ENCODE measurements at regions not wholly inside any gene's neighbourhood (a gene's known extent, or its start where the extent isn't known, plus 50 kb on each side); places are given as distances from the start of the nearest gene placed in this dataset.

GRCh38 chr21:35280231-35280630 lies 231.1 kb upstream of the RUNX1 start:
- Mint-ChIP-seq H3K27ac (ENCODE audit: low read depth, unreplicated experiment) (no peak overlapping the region), H3K4me3 (ENCODE audit: unreplicated experiment) (no peak overlapping the region), H3K9me3 (ENCODE audit: unreplicated experiment) (no peaks in the 10 kb centered on the region), H3K4me1 (ENCODE audit: insufficient read depth, unreplicated experiment) (peaks cover 15% of the 10 kb centered on the region), H3K36me3 (ENCODE audit: insufficient read depth, unreplicated experiment) (no peaks in the 10 kb centered on the region), H3K27me3 (ENCODE audit: insufficient read depth, unreplicated experiment) (no peaks in the 10 kb centered on the region)
- TF ChIP-seq, protein P1, sequence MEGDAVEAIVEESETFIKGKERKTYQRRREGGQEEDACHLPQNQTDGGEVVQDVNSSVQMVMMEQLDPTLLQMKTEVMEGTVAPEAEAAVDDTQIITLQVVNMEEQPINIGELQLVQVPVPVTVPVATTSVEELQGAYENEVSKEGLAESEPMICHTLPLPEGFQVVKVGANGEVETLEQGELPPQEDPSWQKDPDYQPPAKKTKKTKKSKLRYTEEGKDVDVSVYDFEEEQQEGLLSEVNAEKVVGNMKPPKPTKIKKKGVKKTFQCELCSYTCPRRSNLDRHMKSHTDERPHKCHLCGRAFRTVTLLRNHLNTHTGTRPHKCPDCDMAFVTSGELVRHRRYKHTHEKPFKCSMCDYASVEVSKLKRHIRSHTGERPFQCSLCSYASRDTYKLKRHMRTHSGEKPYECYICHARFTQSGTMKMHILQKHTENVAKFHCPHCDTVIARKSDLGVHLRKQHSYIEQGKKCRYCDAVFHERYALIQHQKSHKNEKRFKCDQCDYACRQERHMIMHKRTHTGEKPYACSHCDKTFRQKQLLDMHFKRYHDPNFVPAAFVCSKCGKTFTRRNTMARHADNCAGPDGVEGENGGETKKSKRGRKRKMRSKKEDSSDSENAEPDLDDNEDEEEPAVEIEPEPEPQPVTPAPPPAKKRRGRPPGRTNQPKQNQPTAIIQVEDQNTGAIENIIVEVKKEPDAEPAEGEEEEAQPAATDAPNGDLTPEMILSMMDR (IDR thresholded peaks at IDR 0.05; ENCODE audit: unreplicated experiment), result no peak
- CTCF ChIA-PET, result interaction anchor here (0.7 kb wide), 1 partner anchor 26 kb away, joined by 3 read pairs; no protein-coding TSS in a partner anchor
- DNase-seq (ENCODE audit: unreplicated experiment), result no peak
- intact Hi-C loops (cut with micrococcal nuclease), result no loop called here
- POLR2A ChIA-PET, result interaction anchor here (0.6 to 1.2 kb wide), 2 partner anchors 24 to 46 kb away, joined by 3 read pairs; no protein-coding TSS in a partner anchor
- no TSS peak for BruUV-seq (replicated peaks)

DNA sequence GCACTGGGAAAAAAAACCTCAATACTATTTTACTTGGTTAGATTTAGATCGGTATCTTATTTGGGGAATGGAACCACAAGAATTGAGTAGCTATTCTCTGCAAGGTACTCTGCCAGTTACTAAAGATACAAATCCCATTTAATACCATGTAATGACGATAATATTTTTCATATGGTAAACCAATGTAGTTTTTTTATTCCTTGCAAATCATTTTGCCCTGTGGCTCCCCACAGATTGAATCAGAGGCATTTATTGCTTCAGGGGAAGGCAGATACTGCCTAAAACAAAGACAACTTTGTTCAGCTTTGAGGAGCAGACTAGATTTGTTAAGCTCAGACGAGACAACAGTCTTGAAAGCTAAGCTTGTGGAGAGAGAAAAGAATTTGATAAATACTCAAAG lies 226.7 kb upstream of the RUNX1 start:
- no peaks in the 10 kb centered on the region for H3K27me3 Mint-ChIP-seq (ENCODE audit: insufficient read depth, unreplicated experiment)
- TF ChIP-seq, protein P1 (IDR thresholded peaks at IDR 0.05; ENCODE audit: unreplicated experiment), result no peak
- H3K36me3 Mint-ChIP-seq (ENCODE audit: insufficient read depth, unreplicated experiment), result peaks cover 4% of the 10 kb centered on the region
- H3K4me1 Mint-ChIP-seq (ENCODE audit: insufficient read depth, unreplicated experiment), result peaks cover 26% of the 10 kb centered on the region
- no peak overlapping the region for H3K27ac Mint-ChIP-seq (ENCODE audit: low read depth, unreplicated experiment)
- BruUV-seq (replicated peaks), result no TSS peak
- intact Hi-C loops (cut with micrococcal nuclease), result loop anchor here (5.0 kb wide), 1 partner anchor 223 kb away; no protein-coding TSS in a partner anchor
- POLR2A ChIA-PET, result interaction anchor here (0.8 to 1.3 kb wide), 4 partner anchors 19 to 139 kb away, joined by 3 to 9 read pairs (median 5); no protein-coding TSS in a partner anchor
- DNase-seq (ENCODE audit: unreplicated experiment), result no peak
- peaks cover 19% of the 10 kb centered on the region for H3K9me3 Mint-ChIP-seq (ENCODE audit: unreplicated experiment)
- no peak overlapping the region for H3K4me3 Mint-ChIP-seq (ENCODE audit: unreplicated experiment)
- CTCF ChIA-PET, result no interaction called here

- TF ChIP-seq, protein P1 (IDR thresholded peaks at IDR 0.05; ENCODE audit: unreplicated experiment), result no peak
- H3K36me3 Mint-ChIP-seq (ENCODE audit: insufficient read depth, unreplicated experiment), result peaks cover 5% of the 10 kb centered on the region
- CTCF ChIA-PET, result interaction anchor here (0.6 kb wide), 1 partner anchor 126 kb away, joined by 3 read pairs; no protein-coding TSS in a partner anchor
- no peak for DNase-seq (ENCODE audit: unreplicated experiment)
- H3K4me3 Mint-ChIP-seq (ENCODE audit: unreplicated experiment), result no peak overlapping the region
- no peak overlapping the region for H3K27ac Mint-ChIP-seq (ENCODE audit: low read depth, unreplicated experiment)
- peaks cover 19% of the 10 kb centered on the region for H3K9me3 Mint-ChIP-seq (ENCODE audit: unreplicated experiment)
- intact Hi-C loops (cut with micrococcal nuclease), result loop anchor here (5.0 kb wide), 1 partner anchor 223 kb away; no protein-coding TSS in a partner anchor
- POLR2A ChIA-PET, result interaction anchor here (0.6 to 1.2 kb wide), 2 partner anchors 8 to 18 kb away, joined by 3 to 9 read pairs; no protein-coding TSS in a partner anchor
- peaks cover 26% of the 10 kb centered on the region for H3K4me1 Mint-ChIP-seq (ENCODE audit: insufficient read depth, unreplicated experiment)
- H3K27me3 Mint-ChIP-seq (ENCODE audit: insufficient read depth, unreplicated experiment), result no peaks in the 10 kb centered on the region
- no TSS peak for BruUV-seq (replicated peaks)
Observed at GRCh38 chr21:35274923-35275322, 225.8 kb upstream of the RUNX1 start.

DNA sequence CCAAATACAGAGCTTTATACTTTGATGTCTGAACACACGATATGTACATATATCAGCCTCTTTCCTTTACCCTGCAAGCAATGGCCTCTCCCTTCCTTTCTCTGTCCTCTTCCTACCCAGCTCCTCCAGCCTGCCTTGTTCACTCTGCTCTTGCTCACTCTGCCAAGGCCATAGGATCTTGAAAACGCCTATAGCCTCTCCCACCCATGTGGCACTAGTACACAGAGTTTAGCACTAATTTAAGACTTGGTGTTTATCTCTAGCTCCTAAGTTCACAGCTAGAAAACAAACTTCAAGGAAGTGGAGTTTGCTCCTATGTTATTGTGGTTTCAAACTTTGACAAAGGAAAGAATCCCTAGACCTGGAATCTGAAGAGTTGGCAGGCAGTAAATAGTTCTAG lies 225.0 kb upstream of the RUNX1 start:
- CTCF ChIA-PET, result interaction anchor here (0.6 to 0.7 kb wide), 2 partner anchors 16 to 127 kb away, joined by 3 read pairs; no protein-coding TSS in a partner anchor
- no TSS peak for BruUV-seq (replicated peaks)
- no peak overlapping the region for H3K27ac Mint-ChIP-seq (ENCODE audit: low read depth, unreplicated experiment)

More for the DNA sequence above, 225.0 kb upstream of the RUNX1 start:
- peaks cover 19% of the 10 kb centered on the region for H3K9me3 Mint-ChIP-seq (ENCODE audit: unreplicated experiment)
- intact Hi-C loops (cut with micrococcal nuclease), result no loop called here
- H3K27me3 Mint-ChIP-seq (ENCODE audit: insufficient read depth, unreplicated experiment), result no peaks in the 10 kb centered on the region
- peaks cover 5% of the 10 kb centered on the region for H3K36me3 Mint-ChIP-seq (ENCODE audit: insufficient read depth, unreplicated experiment)
- H3K4me1 Mint-ChIP-seq (ENCODE audit: insufficient read depth, unreplicated experiment), result peaks cover 26% of the 10 kb centered on the region
- H3K4me3 Mint-ChIP-seq (ENCODE audit: unreplicated experiment), result no peak overlapping the region
- no peak for DNase-seq (ENCODE audit: unreplicated experiment)
- TF ChIP-seq, protein P1 (IDR thresholded peaks at IDR 0.05; ENCODE audit: unreplicated experiment), result no peak
- POLR2A ChIA-PET, result interaction anchor here (0.6 to 1.3 kb wide), 3 partner anchors 11 to 59 kb away, joined by 3 to 5 read pairs (median 4); no protein-coding TSS in a partner anchor

All from MCF 10A (cell line).